DND-41 (cell line): ENCODE measurements at regions not wholly inside any gene's neighbourhood (a gene's known extent, or its start where the extent isn't known, plus 50 kb on each side); places are given as distances from the start of the nearest gene placed in this dataset.

ENCODE experiments used
- ATAC-seq: fragments of 200-7000 bp; cut with Tn5 transposase; 3 replicates; pipeline ENCODE4 v1.9.1; 2021; ENCODE audit warnings: low read depth; ENCODE audit not compliant: insufficient read depth
- DNase-seq: peaks from one replicate; pipeline ENCODE4 v3.0.0-alpha.2; 2020
- H2AFZ ChIP-seq: 2 replicates; pipeline ENCODE4 v1.6.0; 2012; ENCODE audit warnings: low read depth, low read length
- H3K27ac ChIP-seq: 2 replicates; pipeline ENCODE4 v1.5.1; 2012; ENCODE audit warnings: low read length, inconsistent platforms
- H3K27me3 ChIP-seq: fragments of 200-600 bp; sonication (generic); 2 replicates; pipeline ENCODE4 v1.6.0; 2012; ENCODE audit warnings: low read length, mild to moderate bottlenecking, inconsistent platforms; ENCODE audit not compliant: insufficient read depth, poor library complexity
- H3K36me3 ChIP-seq: 2 replicates; pipeline ENCODE4 v1.5.1; 2012; ENCODE audit warnings: low read length, inconsistent platforms; ENCODE audit not compliant: insufficient read depth
- H3K4me1 ChIP-seq: 2 replicates; pipeline ENCODE4 v1.5.1; 2012; ENCODE audit warnings: mild to moderate bottlenecking, low read length; ENCODE audit not compliant: insufficient read depth
- H3K4me2 ChIP-seq: 2 replicates; pipeline ENCODE4 v1.6.0; 2012; ENCODE audit warnings: mild to moderate bottlenecking, moderate library complexity, low read length, inconsistent platforms; ENCODE audit not compliant: insufficient read depth
- H3K4me3 ChIP-seq, 2 experiments: fragments of 200-600 bp in 1 of 2; shearing (Covaris generic) in 1 of 2; 2 replicates each; pipeline ENCODE4 v1.5.1; 2012 to 2016; ENCODE audit warnings: inconsistent platforms in 2 of 2, low read length in 2 of 2, mild to moderate bottlenecking in 2 of 2, low read depth in 1 of 2, moderate library complexity in 1 of 2
- H3K79me2 ChIP-seq: 2 replicates; pipeline ENCODE4 v1.6.0; 2012; ENCODE audit warnings: low read length, inconsistent platforms; ENCODE audit not compliant: insufficient read depth
- H3K9ac ChIP-seq: 2 replicates; pipeline ENCODE4 v1.6.0; 2012; ENCODE audit warnings: low read depth, mild to moderate bottlenecking, inconsistent platforms, low read length, moderate library complexity
- H3K9me3 ChIP-seq: 2 replicates; pipeline ENCODE4 v1.5.1; 2012; ENCODE audit warnings: low read length, moderate library complexity, mild to moderate bottlenecking, inconsistent platforms; ENCODE audit not compliant: insufficient read depth, severe bottlenecking
- H4K20me1 ChIP-seq: 2 replicates; pipeline ENCODE4 v1.6.0; 2012; ENCODE audit warnings: low read length; ENCODE audit not compliant: insufficient read depth
- CTCF ChIP-seq: IDR thresholded peaks from 2 replicates; pipeline ENCODE4 v1.5.1; 2012; ENCODE audit warnings: borderline replicate concordance, low read length, moderate library complexity, mild to moderate bottlenecking; ENCODE audit not compliant: poor library complexity, severe bottlenecking; ENCODE audit errors: extremely low read depth
- EZH2 ChIP-seq: IDR thresholded peaks from 3 replicates; pipeline ENCODE4 v1.6.1; 2012; ENCODE audit warnings: borderline replicate concordance, low read depth, mild to moderate bottlenecking, moderate library complexity, low read length, inconsistent platforms; ENCODE audit not compliant: severe bottlenecking

DNA sequence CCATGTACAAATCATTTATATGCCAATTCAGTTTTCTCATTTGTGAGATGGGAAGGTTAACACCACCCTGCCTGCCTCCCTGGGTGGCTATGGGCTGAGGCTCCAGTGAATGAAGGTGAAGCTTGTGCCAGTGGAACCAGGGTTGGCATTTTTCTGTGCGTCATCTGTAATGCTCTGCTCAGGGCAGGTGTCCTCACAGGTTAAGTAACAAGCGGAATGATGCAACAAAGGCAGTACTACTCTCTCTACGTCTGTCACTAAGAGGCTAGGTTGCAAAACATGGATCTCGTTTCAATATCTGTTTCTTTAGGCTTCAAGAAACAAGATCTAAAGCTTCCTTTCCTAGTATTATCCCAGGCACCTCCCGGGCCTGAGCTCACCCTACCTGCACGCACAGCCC lies 67.0 kb upstream of the ZNF648 start:
- Histone ChIP-seq H3K9me3 (no peaks in the 10 kb centered on the region), H3K27me3 (no peaks in the 10 kb centered on the region), H2AFZ (no peak overlapping the region), H3K79me2 (no peaks in the 10 kb centered on the region), H3K4me2 (no peak overlapping the region), H3K4me3 (no peak overlapping the region), H3K9ac (no peak overlapping the region), H3K36me3 (no peaks in the 10 kb centered on the region), H3K4me1 (no peaks in the 10 kb centered on the region), H4K20me1 (no peaks in the 10 kb centered on the region), H3K27ac (no peak overlapping the region)
- TF ChIP-seq CTCF (no peak), EZH2 (no peak)
- DNase-seq: no peak
- ATAC-seq: no peak

DNA sequence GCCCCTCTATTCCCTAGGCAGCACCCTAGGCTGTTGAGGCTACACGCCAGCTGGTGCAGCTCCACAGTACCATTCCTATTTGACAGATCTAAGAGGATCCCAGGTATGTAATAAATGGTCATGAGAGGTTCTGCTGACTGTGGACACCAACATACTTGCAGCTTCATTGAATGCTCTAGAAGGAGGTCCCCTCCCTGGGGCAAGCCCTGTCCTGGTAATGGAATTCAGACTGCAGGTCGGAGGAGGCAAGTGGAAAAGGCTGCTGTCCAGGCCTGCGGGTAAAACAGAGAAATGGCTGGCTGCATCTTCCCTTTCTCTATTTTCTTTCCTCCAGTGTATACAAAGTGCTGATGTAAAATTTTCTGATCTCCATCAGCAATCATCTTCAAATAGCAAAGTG lies 66.1 kb upstream of the ZNF648 start:
- ATAC-seq (no peak), DNase-seq (no peak)
- H3K79me2 ChIP-seq: no peaks in the 10 kb centered on the region
- H3K36me3 ChIP-seq: no peaks in the 10 kb centered on the region
- H3K4me3 ChIP-seq: no peak overlapping the region
- H4K20me1 ChIP-seq: no peaks in the 10 kb centered on the region
- no peak overlapping the region for H2AFZ ChIP-seq
- no peak overlapping the region for H3K9ac ChIP-seq
- H3K27me3 ChIP-seq: no peaks in the 10 kb centered on the region
- no peaks in the 10 kb centered on the region for H3K4me1 ChIP-seq
- H3K27ac ChIP-seq: no peak overlapping the region
- TF ChIP-seq EZH2 (no peak), CTCF (no peak)
- H3K4me2 ChIP-seq: no peak overlapping the region
- no peaks in the 10 kb centered on the region for H3K9me3 ChIP-seq

DNA sequence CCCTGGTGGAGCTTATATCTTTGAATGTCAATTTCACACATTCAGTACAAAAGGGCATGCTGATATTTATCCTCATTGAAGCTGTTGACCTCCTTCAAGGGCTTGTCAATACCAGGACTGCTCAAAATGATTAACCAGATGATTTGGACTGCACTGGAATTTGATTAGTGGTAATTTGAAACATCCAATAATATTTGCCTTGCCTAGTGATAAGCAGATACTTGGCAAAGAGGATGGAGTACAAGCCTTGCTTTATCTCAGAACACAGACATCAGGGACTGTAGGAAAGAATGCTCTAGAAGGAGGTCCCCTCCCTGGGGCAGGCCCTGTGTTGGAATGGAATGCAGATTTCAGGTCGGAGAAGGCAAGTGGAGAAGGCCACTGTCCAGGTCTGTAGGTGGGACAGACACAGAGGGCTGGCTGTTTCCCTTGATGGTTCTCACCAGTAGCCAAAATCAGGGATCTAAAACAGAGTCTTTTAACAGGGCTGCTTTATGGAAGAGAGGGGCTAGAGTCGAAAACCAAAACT lies 64.8 kb upstream of the ZNF648 start:
- no peak overlapping the region for H3K4me2 ChIP-seq
- H2AFZ ChIP-seq: no peak overlapping the region
- no peak overlapping the region for H3K9ac ChIP-seq
- H3K27me3 ChIP-seq: no peaks in the 10 kb centered on the region
- H3K27ac ChIP-seq: no peak overlapping the region
- H3K9me3 ChIP-seq: no peaks in the 10 kb centered on the region
- DNase-seq (no peak), ATAC-seq (no peak)
- H3K4me3 ChIP-seq: no peak overlapping the region
- no peaks in the 10 kb centered on the region for H4K20me1 ChIP-seq
- TF ChIP-seq EZH2 (no peak), CTCF (no peak)
- H3K79me2 ChIP-seq: no peaks in the 10 kb centered on the region
- no peaks in the 10 kb centered on the region for H3K4me1 ChIP-seq
- H3K36me3 ChIP-seq: no peaks in the 10 kb centered on the region

GRCh38 chr1:182122913-182123260 lies 61.4 kb upstream of the ZNF648 start:
- Histone ChIP-seq H3K36me3 (no peaks in the 10 kb centered on the region), H3K27me3 (no peaks in the 10 kb centered on the region), H3K79me2 (no peaks in the 10 kb centered on the region), H3K9me3 (no peaks in the 10 kb centered on the region), H3K4me1 (peaks cover 6% of the 10 kb centered on the region; the same call in 1 of the 2 replicates), H3K4me3 (no peak overlapping the region), H2AFZ (no peak overlapping the region), H3K9ac (no peak overlapping the region), H4K20me1 (no peaks in the 10 kb centered on the region), H3K27ac (no peak overlapping the region), H3K4me2 (no peak overlapping the region)
- DNase-seq (no peak), ATAC-seq (no peak)
- no peak for TF ChIP-seq EZH2
- no peak for TF ChIP-seq CTCF
